Hepatocyte (in vitro differentiated cells): ENCODE measurements at regions not wholly inside any gene's neighbourhood (a gene's known extent, or its start where the extent isn't known, plus 50 kb on each side); places are given as distances from the start of the nearest gene placed in this dataset.

Source experiments
- DNase-seq: peaks from one replicate; pipeline ENCODE4 v3.0.0-alpha.2; 2016; ENCODE audit warnings: low spot score
- H2AFZ ChIP-seq: fragments of 200-600 bp; sonication (generic); 2 replicates; pipeline ENCODE4 v1.6.0; 2016; ENCODE audit warnings: antibody characterized with exemption, mild to moderate bottlenecking
- H3K27ac ChIP-seq: fragments of 200-600 bp; sonication (generic); 2 replicates; pipeline ENCODE4 v1.5.1; 2016; ENCODE audit warnings: mild to moderate bottlenecking
- H3K27me3 ChIP-seq: fragments of 200-600 bp; sonication (generic); 2 replicates; pipeline ENCODE4 v1.6.1; 2016
- H3K36me3 ChIP-seq: fragments of 200-600 bp; sonication (generic); replicated peaks from 2 replicates; pipeline ENCODE4 v1.5.1; 2016; ENCODE audit warnings: low read depth; ENCODE audit not compliant: insufficient read depth
- H3K4me1 ChIP-seq: fragments of 200-600 bp; sonication (generic); 2 replicates; pipeline ENCODE4 v1.5.1; 2016; ENCODE audit warnings: mild to moderate bottlenecking, moderate library complexity; ENCODE audit not compliant: insufficient read depth
- H3K4me2 ChIP-seq: fragments of 200-600 bp; sonication (generic); 2 replicates; pipeline ENCODE4 v1.6.0; 2016
- H3K4me3 ChIP-seq: fragments of 200-600 bp; sonication (generic); 2 replicates; pipeline ENCODE4 v1.5.1; 2016; ENCODE audit warnings: mild to moderate bottlenecking
- H3K79me2 ChIP-seq: fragments of 200-600 bp; sonication (generic); 2 replicates; pipeline ENCODE4 v1.6.0; 2017; ENCODE audit warnings: mild to moderate bottlenecking
- H3K9me2 ChIP-seq: fragments of 200-600 bp; sonication (generic); replicated peaks from 2 replicates; pipeline ENCODE4 v1.6.0; 2017; ENCODE audit warnings: mild to moderate bottlenecking; ENCODE audit not compliant: insufficient read depth
- H3K9me3 ChIP-seq: fragments of 200-600 bp; sonication (generic); 2 replicates; pipeline ENCODE4 v1.5.1; 2016; ENCODE audit warnings: low read depth, mild to moderate bottlenecking
- H4K20me1 ChIP-seq: fragments of 200-600 bp; sonication (generic); 2 replicates; pipeline ENCODE4 v1.6.0; 2016; ENCODE audit warnings: mild to moderate bottlenecking; ENCODE audit not compliant: insufficient read depth, poor library complexity, severe bottlenecking
- CTCF ChIP-seq: fragments of 200-600 bp; sonication (generic); IDR thresholded peaks from 2 replicates; pipeline ENCODE4 v1.5.1; 2016; ENCODE audit warnings: antibody characterized with exemption, mild to moderate bottlenecking; ENCODE audit not compliant: poor library complexity
- EZH2 ChIP-seq: fragments of 200-600 bp; sonication (generic); IDR thresholded peaks from 2 replicates; pipeline ENCODE4 v1.6.1; 2016; ENCODE audit warnings: antibody characterized with exemption, mild to moderate bottlenecking, borderline replicate concordance
- EZH2phosphoT487 ChIP-seq: fragments of 200-600 bp; sonication (generic); IDR thresholded peaks from one replicate; pipeline ENCODE4 v1.6.1; 2018; ENCODE audit warnings: antibody characterized with exemption, mild to moderate bottlenecking, low read depth, moderate library complexity; ENCODE audit not compliant: unreplicated experiment, severe bottlenecking
- WGBS: methylation state at CpG from one replicate; pipeline ENCODE4 v1.1.6; 2016; ENCODE audit warnings: low lambda C conversion rate; ENCODE audit errors: missing lambda C conversion rate; 5-methylcytosine and 5-hydroxymethylcytosine counted together

GRCh38 chr6:16004934-16005679, 123.8 kb upstream of the MYLIP start:
- no peak for TF ChIP-seq EZH2
- no peak for TF ChIP-seq EZH2phosphoT487
- TF ChIP-seq CTCF: no peak
- DNase-seq: no peak
- no peaks in the 10 kb centered on the region for H3K27me3 ChIP-seq
- no peaks in the 10 kb centered on the region for H4K20me1 ChIP-seq
- H3K9me3 ChIP-seq: no peaks in the 10 kb centered on the region
- H3K27ac ChIP-seq: no peak overlapping the region
- H3K79me2 ChIP-seq: no peaks in the 10 kb centered on the region
- no peaks in the 10 kb centered on the region for H3K9me2 ChIP-seq
- no peak overlapping the region for H3K4me2 ChIP-seq
- no peaks in the 10 kb centered on the region for H3K4me1 ChIP-seq
- 78% methylated on average over 5 of the region's 5 CpGs for WGBS
- no peaks in the 10 kb centered on the region for H3K36me3 ChIP-seq
- no peak overlapping the region for H3K4me3 ChIP-seq
- no peak overlapping the region for H2AFZ ChIP-seq

DNA sequence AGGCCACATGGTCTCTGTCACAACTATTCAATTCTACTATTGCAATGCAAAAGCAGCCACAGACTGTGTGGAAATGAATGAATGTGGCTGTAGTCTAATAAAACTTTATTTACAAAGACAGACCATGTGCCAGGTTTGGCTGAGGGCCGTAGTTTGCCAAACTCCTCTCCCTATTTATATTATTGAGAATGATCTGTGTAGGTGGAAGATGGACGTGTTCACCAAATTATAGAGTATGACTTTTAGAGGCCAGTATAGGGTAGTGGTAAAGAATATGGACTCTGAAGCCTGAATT, 125.7 kb upstream of the MYLIP start:
- Histone ChIP-seq H3K9me3 (no peaks in the 10 kb centered on the region), H3K4me3 (no peak overlapping the region), H4K20me1 (no peaks in the 10 kb centered on the region), H3K36me3 (no peaks in the 10 kb centered on the region), H2AFZ (no peak overlapping the region), H3K9me2 (no peaks in the 10 kb centered on the region), H3K79me2 (no peaks in the 10 kb centered on the region), H3K27me3 (no peaks in the 10 kb centered on the region), H3K4me2 (no peak overlapping the region), H3K4me1 (peaks cover 5% of the 10 kb centered on the region), H3K27ac (no peak overlapping the region)
- DNase-seq: no peak
- WGBS: 86% methylated on average over 2 of the region's 2 CpGs
- TF ChIP-seq CTCF: no peak
- no peak for TF ChIP-seq EZH2
- no peak for TF ChIP-seq EZH2phosphoT487

DNA sequence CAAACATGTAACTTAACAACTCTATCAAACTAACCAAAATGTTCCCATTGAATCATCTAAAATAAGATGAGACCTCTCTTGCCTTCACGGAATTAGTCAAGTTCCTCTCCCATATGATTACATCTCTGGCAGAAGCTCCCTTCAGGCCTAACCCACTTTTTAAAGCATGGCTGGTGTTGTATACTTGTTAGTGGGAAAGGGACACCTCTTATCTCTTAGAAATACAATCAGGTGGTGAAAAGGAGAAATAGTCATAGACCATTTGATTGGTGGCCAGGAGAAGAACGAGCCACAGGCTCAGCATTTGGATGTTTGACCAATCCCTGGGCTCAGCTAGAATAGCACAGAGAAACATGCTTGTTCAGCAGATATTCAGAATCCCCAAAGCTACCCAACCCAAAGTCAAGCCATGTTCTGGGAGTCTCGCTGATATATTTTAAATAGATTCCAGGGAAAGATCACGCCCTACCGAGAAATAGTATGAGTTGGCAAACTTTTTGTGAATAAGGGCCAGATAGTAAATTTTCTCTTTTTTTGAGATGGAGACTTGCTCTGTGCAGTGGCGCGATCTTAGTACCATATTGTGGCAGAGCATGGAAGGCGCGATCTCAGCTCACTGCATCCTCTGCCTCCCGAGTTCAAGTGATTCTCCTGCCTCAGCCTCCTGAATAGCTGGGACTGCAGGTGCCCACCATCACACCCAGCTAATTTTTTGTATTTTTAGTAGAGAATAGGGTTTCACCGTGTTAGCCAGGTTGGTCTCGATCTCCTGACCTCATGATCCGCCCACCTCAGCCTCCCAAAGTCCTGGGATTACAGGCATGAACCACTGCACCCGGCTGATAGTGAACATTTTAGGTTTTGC, 126.3 kb upstream of the MYLIP start:
- TF ChIP-seq EZH2: no peak
- no peak for TF ChIP-seq CTCF
- no peak for TF ChIP-seq EZH2phosphoT487
- no peaks in the 10 kb centered on the region for H3K9me2 ChIP-seq
- 95% methylated on average over 14 of the region's 14 CpGs for WGBS
- no peaks in the 10 kb centered on the region for H4K20me1 ChIP-seq
- no peaks in the 10 kb centered on the region for H3K79me2 ChIP-seq
- H3K9me3 ChIP-seq: no peaks in the 10 kb centered on the region
- no peaks in the 10 kb centered on the region for H3K27me3 ChIP-seq
- H3K4me3 ChIP-seq: no peak overlapping the region
- H3K4me1 ChIP-seq: peaks cover 10% of the 10 kb centered on the region
- no peak overlapping the region for H3K27ac ChIP-seq
- H2AFZ ChIP-seq: no peak overlapping the region
- no peak for DNase-seq
- H3K36me3 ChIP-seq: no peaks in the 10 kb centered on the region
- H3K4me2 ChIP-seq: no peak overlapping the region
